Coronary artery (tissue), 2 donors: ENCODE measurements at regions not wholly inside any gene's neighbourhood (a gene's known extent, or its start where the extent isn't known, plus 50 kb on each side); places are given as distances from the start of the nearest gene placed in this dataset.

Experiments used
- DNase-seq: peaks from one replicate; pipeline ENCODE4 v3.0.0-alpha.2; 2017; ENCODE audit warnings: low spot score
- H3K27ac ChIP-seq, 2 donors: fragments of 200-600 bp; sonication (generic); one replicate each; pipeline ENCODE4 v1.5.1; 2016 to 2019
- H3K4me3 ChIP-seq: fragments of 200-600 bp; sonication (generic); 2 replicates; pipeline ENCODE4 v1.5.1; 2016; ENCODE audit warnings: mild to moderate bottlenecking, moderate library complexity
- TF ChIP-seq, protein P1 (sequence below): fragments of 200-600 bp; sonication (generic); IDR thresholded peaks from one replicate; pipeline ENCODE4 v1.5.1; 2019; ENCODE audit warnings: antibody characterized with exemption

DNA sequence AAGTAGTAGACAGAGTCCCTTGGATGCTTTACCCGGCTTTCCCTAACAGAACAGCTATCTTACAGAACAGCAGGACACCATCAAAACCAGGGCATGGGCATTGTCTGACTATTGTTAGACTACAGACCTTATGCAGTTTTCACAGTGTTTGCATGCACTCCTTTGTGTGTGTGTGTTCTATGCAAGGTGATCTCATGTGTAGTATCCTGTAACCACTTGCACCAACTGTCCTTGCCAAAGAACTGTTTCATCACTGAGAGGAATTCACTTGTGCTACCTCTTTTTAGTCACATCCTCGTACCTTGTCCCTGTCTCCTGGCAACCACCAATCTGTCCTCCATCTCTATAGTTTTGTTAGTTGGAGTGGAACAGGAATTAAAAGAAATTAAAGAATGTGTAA lies 183.6 kb upstream of the PZP start:
- H3K4me3 ChIP-seq = no peak overlapping the region
- DNase-seq = no peak
- no peak overlapping the region for H3K27ac ChIP-seq
- TF ChIP-seq, protein P1, sequence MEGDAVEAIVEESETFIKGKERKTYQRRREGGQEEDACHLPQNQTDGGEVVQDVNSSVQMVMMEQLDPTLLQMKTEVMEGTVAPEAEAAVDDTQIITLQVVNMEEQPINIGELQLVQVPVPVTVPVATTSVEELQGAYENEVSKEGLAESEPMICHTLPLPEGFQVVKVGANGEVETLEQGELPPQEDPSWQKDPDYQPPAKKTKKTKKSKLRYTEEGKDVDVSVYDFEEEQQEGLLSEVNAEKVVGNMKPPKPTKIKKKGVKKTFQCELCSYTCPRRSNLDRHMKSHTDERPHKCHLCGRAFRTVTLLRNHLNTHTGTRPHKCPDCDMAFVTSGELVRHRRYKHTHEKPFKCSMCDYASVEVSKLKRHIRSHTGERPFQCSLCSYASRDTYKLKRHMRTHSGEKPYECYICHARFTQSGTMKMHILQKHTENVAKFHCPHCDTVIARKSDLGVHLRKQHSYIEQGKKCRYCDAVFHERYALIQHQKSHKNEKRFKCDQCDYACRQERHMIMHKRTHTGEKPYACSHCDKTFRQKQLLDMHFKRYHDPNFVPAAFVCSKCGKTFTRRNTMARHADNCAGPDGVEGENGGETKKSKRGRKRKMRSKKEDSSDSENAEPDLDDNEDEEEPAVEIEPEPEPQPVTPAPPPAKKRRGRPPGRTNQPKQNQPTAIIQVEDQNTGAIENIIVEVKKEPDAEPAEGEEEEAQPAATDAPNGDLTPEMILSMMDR = no peak

DNA sequence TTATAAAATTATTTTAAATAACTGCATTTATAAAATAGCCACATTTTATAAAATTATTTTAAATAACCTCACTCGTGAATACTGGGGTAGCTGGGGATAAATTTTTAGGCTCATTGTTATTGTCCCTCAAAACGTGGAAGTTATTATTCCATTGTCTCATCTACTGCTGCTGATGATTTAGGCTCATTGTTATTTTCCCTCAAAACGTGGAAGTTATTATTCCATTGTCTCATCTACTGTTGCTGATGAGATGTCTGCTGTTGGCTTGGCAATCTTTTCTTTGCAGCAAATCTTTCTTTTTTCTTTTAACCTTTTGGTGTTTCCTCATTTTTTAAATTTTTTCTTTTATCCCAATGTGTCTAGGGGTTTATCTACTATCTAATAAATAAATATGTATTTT lies 182.6 kb upstream of the PZP start:
- no peak for DNase-seq
- H3K4me3 ChIP-seq = no peak overlapping the region
- TF ChIP-seq, protein P1 = no peak

DNA sequence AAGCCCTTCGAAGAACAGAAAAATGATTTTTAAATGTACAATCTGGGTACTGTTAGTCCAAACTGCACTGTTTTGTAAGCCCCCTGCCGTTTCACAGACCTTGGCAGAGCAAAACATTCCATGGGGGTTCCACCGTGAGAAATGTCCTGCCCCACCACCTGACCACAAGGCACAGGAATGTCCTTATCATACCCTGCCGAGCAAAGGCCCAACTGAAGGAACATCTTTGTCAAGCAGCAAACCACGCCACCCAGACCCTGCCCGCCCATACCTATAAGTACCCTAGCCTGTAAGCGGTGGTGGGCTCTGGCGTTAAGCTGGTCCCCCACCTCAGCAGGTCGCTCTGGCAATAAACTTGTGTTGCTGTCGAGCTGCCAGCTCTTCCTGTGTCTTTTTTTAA lies 181.6 kb upstream of the PZP start:
- no peak overlapping the region for H3K27ac ChIP-seq

More for the DNA sequence above, 182.6 kb upstream of the PZP start:
- H3K27ac ChIP-seq = no peak overlapping the region

DNA sequence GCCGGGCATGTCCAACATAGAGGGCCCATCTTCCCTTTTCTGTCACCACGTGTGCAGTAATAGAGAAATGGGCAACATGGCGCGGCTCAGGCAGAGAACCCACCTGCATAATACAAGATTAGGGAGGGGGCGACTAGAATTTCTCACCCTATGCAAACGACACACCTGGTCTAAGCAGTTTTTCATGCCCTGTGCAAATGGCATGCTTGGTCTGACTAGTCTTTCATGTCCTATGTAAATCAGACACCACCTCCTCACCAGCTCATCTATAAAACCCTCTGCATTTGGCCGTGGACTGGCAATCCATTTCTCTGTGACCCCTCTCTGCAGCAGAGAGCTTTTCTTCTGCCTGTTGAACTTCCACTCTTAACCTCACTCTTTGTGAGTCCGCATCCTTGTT lies 180.2 kb upstream of the PZP start:
- Histone ChIP-seq H3K4me3 (no peak overlapping the region), H3K27ac (no peak overlapping the region)
- DNase-seq = no peak
- TF ChIP-seq, protein P1 = no peak

More for the DNA sequence above, 181.6 kb upstream of the PZP start:
- TF ChIP-seq, protein P1 = no peak
- H3K4me3 ChIP-seq = no peak overlapping the region
- DNase-seq = no peak

DNA sequence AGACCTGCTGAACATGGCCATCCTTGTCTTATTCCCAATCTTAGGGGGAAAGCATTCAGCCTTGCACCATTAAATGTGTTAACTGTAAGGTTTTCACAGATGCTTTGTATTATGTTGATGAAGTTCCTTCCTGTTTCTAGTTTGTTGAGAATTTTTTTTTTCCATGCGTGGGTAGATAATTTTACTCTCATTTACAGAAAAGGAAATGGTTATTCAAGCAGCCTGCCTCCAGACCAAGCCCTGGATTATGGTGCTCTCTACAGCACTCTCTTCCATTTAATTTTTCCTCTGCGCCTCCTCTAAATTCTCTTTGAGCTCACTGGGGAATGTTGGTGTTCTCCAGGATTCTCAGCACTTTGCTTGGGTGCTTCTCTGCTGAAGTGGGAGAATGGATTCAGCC lies 179.3 kb upstream of the PZP start:
- TF ChIP-seq, protein P1 = no peak
- no peak for DNase-seq
- Histone ChIP-seq H3K4me3 (no peak overlapping the region), H3K27ac (no peak overlapping the region)

DNA sequence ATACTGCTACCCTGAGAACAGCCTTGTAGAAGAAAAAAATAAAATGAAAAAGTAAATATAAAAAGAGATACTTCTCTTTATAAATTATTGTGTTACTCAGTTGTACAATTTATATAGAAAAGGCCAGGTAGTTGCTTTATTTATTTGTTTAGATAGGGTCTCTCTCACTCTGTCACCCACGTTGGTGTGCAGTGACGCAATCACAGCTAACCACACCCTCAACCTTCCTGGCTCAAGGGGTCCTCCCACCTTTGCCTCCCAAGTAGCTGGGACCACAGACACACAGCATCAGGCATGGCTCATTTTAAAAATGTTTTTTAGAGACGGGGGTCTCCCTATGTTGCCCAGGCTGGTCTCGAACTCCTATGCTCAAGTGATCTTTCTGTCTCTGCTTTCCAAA lies 175.4 kb upstream of the PZP start:
- Histone ChIP-seq H3K27ac (no peak overlapping the region), H3K4me3 (no peak overlapping the region)
- no peak for DNase-seq
- TF ChIP-seq, protein P1 = no peak

DNA sequence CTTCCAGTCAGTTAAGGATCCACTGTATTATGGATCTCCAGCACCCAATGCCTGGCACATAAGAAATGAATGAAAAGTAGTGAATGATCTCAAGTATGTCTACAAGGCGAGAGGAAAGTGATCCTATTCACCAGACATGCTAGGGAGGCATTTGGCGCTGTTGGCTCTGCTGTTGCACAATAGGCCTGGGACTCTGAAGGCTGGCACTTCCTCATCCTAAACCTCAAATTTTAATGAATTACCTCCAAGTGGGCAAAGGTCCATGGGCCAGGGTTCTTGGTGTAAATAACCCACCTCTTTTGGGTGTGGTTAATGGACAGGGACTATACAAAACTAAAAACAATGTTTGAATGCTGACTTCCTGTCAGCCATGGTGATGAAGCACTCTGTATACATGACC lies 173.4 kb upstream of the PZP start:
- no peak for DNase-seq
- H3K4me3 ChIP-seq = no peak overlapping the region
- TF ChIP-seq, protein P1 = no peak
- no peak overlapping the region for H3K27ac ChIP-seq
